Fibroblast of lung (primary cell): ENCODE measurements at regions not wholly inside any gene's neighbourhood (a gene's known extent, or its start where the extent isn't known, plus 50 kb on each side); places are given as distances from the start of the nearest gene placed in this dataset.
"Not testable (repeated sequence)": the region's sequence is repeated elsewhere in the genome, so short reads cannot be mapped to it uniquely, and the experiment has no call there.

Source experiments
- DNase-seq, 2 donors: peaks; one replicate each; pipeline versions ENCODE4 v3.0.0 to v3.0.0-alpha.2; 2010; ENCODE audit warnings: low read depth in 2 of 2
- H2AFZ ChIP-seq: 2 replicates; pipeline ENCODE4 v1.5.1; 2012; ENCODE audit warnings: low read length, control low read depth, inconsistent platforms
- H3K27ac ChIP-seq: 2 replicates; pipeline ENCODE4 v1.5.1; 2011; ENCODE audit warnings: low read length, control low read depth; ENCODE audit not compliant: insufficient read depth
- H3K27me3 ChIP-seq: 2 replicates; pipeline ENCODE4 v1.5.1; 2011; ENCODE audit warnings: mild to moderate bottlenecking, low read length; ENCODE audit not compliant: control insufficient read depth, insufficient read depth
- H3K36me3 ChIP-seq: 2 replicates; pipeline ENCODE4 v1.5.1; 2011; ENCODE audit warnings: low read length; ENCODE audit not compliant: control insufficient read depth, insufficient read depth
- H3K4me1 ChIP-seq: 2 replicates; pipeline ENCODE4 v1.5.1; 2011; ENCODE audit warnings: low read length; ENCODE audit not compliant: control insufficient read depth, insufficient read depth; ENCODE audit errors: extremely low read depth
- H3K4me2 ChIP-seq: 2 replicates; pipeline ENCODE4 v1.5.1; 2011; ENCODE audit warnings: low read length, control low read depth; ENCODE audit not compliant: insufficient read depth; ENCODE audit errors: extremely low read depth
- H3K4me3 ChIP-seq, 4 experiments: fragments of 200-600 bp in 1 of 4; sonication (generic) in 1 of 4; replicated peaks in 1 of 4; 2 replicates each; pipeline ENCODE4 v1.5.1; 2011 to 2016; ENCODE audit warnings: low read length in 4 of 4, low read depth in 3 of 4, mild to moderate bottlenecking in 3 of 4, control low read depth in 2 of 4, inconsistent platforms in 1 of 4, mixed read lengths in 1 of 4; ENCODE audit not compliant: insufficient read depth in 1 of 4; ENCODE audit errors: control extremely low read depth in 1 of 4
- H3K79me2 ChIP-seq: 2 replicates; pipeline ENCODE4 v1.5.1; 2012; ENCODE audit warnings: mild to moderate bottlenecking, low read length, inconsistent platforms; ENCODE audit not compliant: control insufficient read depth, insufficient read depth
- H3K9ac ChIP-seq: 2 replicates; pipeline ENCODE4 v1.5.1; 2011; ENCODE audit warnings: mild to moderate bottlenecking, low read length, control low read depth; ENCODE audit not compliant: insufficient read depth
- H3K9me3 ChIP-seq: 2 replicates; pipeline ENCODE4 v1.5.1; 2012; ENCODE audit warnings: low read depth, low read length; ENCODE audit not compliant: control insufficient read depth, insufficient read depth
- H4K20me1 ChIP-seq: 2 replicates; pipeline ENCODE4 v1.5.1; 2011; ENCODE audit warnings: low read length; ENCODE audit not compliant: control insufficient read depth, insufficient read depth; ENCODE audit errors: extremely low read depth
- CTCF ChIP-seq, 2 donors: IDR thresholded peaks in 1 of 2; conservative IDR thresholded peaks in 1 of 2; 1 replicate in 1 of 2; 2 replicates in 1 of 2; pipeline ENCODE4 v1.5.1; 2011 to 2012; ENCODE audit warnings: low read length in 2 of 2, control low read depth in 1 of 2, inconsistent platforms in 1 of 2, low read depth in 1 of 2, mild to moderate bottlenecking in 1 of 2
- EZH2 ChIP-seq: IDR thresholded peaks from 2 replicates; pipeline ENCODE4 v1.5.1; 2012; ENCODE audit warnings: low read length, control low read depth, mild to moderate bottlenecking; ENCODE audit errors: missing control alignments

GRCh38 chr2:51265539-51265938 lies 233.6 kb upstream of the NRXN1 start:
- no peaks in the 10 kb centered on the region for H3K27me3 ChIP-seq
- no peaks in the 10 kb centered on the region for H3K36me3 ChIP-seq
- H4K20me1 ChIP-seq = no peaks in the 10 kb centered on the region
- no peak overlapping the region for H3K4me2 ChIP-seq
- no peak overlapping the region for H3K4me3 ChIP-seq
- no peaks in the 10 kb centered on the region for H3K9me3 ChIP-seq
- H2AFZ ChIP-seq = no peak overlapping the region
- no peaks in the 10 kb centered on the region for H3K4me1 ChIP-seq
- H3K9ac ChIP-seq = no peak overlapping the region
- no peak overlapping the region for H3K27ac ChIP-seq
- TF ChIP-seq CTCF (conservative IDR thresholded peaks at IDR 0.05 in 1 of 2, IDR thresholded peaks at IDR 0.05 in 1 of 2; ENCODE audit: low read depth in 1 of 2, low read length in 2 of 2) (no peak), EZH2 (no peak)
- DNase-seq = no peak
- H3K79me2 ChIP-seq = no peaks in the 10 kb centered on the region

GRCh38 chr2:51263951-51264350 lies 232.0 kb upstream of the NRXN1 start:
- no peaks in the 10 kb centered on the region for H3K36me3 ChIP-seq
- no peaks in the 10 kb centered on the region for H4K20me1 ChIP-seq
- no peak overlapping the region for H3K9ac ChIP-seq
- H3K79me2 ChIP-seq = no peaks in the 10 kb centered on the region
- TF ChIP-seq CTCF (conservative IDR thresholded peaks at IDR 0.05 in 1 of 2, IDR thresholded peaks at IDR 0.05 in 1 of 2; ENCODE audit: low read depth in 1 of 2, low read length in 2 of 2) = no peak
- no peak for TF ChIP-seq EZH2
- H3K4me2 ChIP-seq = no peak overlapping the region
- no peaks in the 10 kb centered on the region for H3K27me3 ChIP-seq
- H3K4me3 ChIP-seq = no peak overlapping the region
- no peak overlapping the region for H2AFZ ChIP-seq
- H3K27ac ChIP-seq = no peak overlapping the region
- no peak for DNase-seq
- no peaks in the 10 kb centered on the region for H3K4me1 ChIP-seq
- H3K9me3 ChIP-seq = no peaks in the 10 kb centered on the region

GRCh38 chr2:51263101-51263500 lies 231.2 kb upstream of the NRXN1 start:
- H3K4me1 ChIP-seq, H3K4me3 ChIP-seq, DNase-seq, H3K9ac ChIP-seq, H3K27ac ChIP-seq, H3K4me2 ChIP-seq, H3K9me3 ChIP-seq, H4K20me1 ChIP-seq, H2AFZ ChIP-seq, H3K79me2 ChIP-seq, H3K36me3 ChIP-seq, H3K27me3 ChIP-seq: not testable (repeated sequence)

GRCh38 chr2:51258301-51258700 lies 226.4 kb upstream of the NRXN1 start:
- Histone ChIP-seq H3K4me3 (no peak overlapping the region), H3K27me3 (no peaks in the 10 kb centered on the region), H3K4me1 (no peaks in the 10 kb centered on the region), H3K79me2 (no peaks in the 10 kb centered on the region), H3K4me2 (no peak overlapping the region), H3K9ac (no peak overlapping the region), H3K36me3 (no peaks in the 10 kb centered on the region), H2AFZ (no peak overlapping the region), H3K9me3 (no peaks in the 10 kb centered on the region), H3K27ac (no peak overlapping the region), H4K20me1 (no peaks in the 10 kb centered on the region)
- no peak for TF ChIP-seq CTCF (conservative IDR thresholded peaks at IDR 0.05 in 1 of 2, IDR thresholded peaks at IDR 0.05 in 1 of 2; ENCODE audit: low read depth in 1 of 2, low read length in 2 of 2)
- no peak for TF ChIP-seq EZH2
- DNase-seq = no peak
